HG03521 (cell line): ENCODE measurements at regions not wholly inside any gene's neighbourhood (a gene's known extent, or its start where the extent isn't known, plus 50 kb on each side); places are given as distances from the start of the nearest gene placed in this dataset.

ENCODE experiments used
- ATAC-seq: cut with Tn5 transposase; IDR thresholded peaks from one replicate; pipeline ENCODE4 v1.9.1; 2021; ENCODE audit warnings: mild to moderate bottlenecking, moderate library complexity; ENCODE audit not compliant: unreplicated experiment

DNA sequence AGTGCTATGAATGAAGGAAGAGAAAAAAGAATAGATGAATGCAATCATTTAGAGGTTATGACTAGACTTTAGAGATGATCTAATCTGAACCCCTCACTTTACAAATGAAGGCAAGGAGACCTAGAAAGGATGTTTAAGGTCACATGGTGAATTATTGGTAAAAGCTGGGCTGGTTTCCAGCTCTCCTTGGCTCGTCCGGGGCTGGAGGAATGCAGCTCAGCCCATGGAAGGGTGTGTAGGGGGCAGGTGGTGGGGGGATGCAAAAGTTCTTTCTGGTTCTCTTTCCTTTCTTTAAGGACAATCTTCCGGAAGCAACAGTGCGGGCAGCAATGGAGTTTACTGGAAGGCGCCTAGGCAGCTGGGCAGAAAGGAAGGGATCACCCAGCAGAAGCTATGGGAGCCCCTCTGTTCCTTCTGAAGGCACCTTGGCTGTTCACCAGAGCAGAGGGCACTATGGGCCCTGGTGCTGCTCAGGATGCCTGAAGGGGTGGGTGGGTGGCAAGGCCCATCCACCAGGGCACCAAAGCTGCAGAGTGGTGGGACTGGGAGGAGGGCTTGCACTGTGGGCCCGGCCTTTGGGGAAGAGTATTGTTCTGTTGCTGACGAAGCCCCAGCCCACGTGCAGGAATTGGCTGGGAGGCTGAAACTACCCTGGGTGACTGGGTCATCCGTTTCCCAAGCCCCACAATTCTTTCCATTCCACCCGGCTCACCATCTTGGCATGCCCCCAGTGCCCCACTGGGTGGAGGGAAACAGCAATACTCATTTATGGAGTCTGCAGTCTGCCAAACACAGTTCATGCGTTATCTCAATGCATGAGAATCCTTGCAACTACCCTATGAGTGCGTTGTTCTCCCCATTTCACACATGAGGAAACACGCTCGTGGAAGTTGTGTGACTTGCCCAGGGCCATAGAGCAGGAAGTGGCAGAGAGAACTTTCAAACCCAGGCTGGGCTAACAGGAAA lies 78.2 kb downstream of the IRF2BPL start:
- ATAC-seq = no peak

- ATAC-seq = no peak
Measured at GRCh38 chr14:76948976-76949375, 79.5 kb downstream of the IRF2BPL start.

DNA sequence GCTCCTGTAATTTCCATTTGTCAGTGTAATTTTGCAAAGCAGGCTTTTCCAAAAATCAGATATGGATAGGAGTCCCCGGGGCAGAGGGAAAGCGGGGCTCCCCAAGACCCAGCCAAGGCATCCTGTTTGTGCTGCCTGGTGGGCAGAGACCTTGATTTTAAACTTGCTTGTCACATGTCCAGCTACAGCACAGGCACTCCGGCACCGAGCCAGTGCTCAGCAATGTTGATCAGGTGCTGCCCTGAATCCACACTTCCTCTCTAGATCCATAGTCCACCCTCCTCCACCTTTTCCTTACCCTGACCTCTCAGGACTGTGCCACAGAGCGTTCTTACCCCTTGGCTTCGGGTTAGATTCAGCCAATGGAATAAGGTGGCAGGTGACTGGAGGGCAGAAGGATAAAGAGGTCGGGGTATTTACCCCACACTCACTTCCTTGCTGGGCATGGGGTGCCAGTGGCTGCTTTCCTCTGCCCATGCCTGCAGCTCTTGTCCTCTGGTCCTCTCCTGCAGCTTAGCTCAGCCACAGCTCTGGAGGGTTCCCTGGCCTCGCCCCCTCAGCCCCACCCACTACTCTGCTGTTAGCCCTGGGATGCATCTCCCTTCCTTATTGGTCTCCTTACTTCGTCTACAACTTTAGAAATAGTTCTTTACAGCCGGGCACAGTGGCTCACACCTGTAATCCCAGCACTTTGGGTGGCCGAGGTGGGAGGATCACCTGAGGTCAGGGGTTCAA lies 80.1 kb downstream of the IRF2BPL start:
- ATAC-seq = no peak

- no peak for ATAC-seq
Measured at GRCh38 chr14:76947838-76948184, 80.7 kb downstream of the IRF2BPL start.

DNA sequence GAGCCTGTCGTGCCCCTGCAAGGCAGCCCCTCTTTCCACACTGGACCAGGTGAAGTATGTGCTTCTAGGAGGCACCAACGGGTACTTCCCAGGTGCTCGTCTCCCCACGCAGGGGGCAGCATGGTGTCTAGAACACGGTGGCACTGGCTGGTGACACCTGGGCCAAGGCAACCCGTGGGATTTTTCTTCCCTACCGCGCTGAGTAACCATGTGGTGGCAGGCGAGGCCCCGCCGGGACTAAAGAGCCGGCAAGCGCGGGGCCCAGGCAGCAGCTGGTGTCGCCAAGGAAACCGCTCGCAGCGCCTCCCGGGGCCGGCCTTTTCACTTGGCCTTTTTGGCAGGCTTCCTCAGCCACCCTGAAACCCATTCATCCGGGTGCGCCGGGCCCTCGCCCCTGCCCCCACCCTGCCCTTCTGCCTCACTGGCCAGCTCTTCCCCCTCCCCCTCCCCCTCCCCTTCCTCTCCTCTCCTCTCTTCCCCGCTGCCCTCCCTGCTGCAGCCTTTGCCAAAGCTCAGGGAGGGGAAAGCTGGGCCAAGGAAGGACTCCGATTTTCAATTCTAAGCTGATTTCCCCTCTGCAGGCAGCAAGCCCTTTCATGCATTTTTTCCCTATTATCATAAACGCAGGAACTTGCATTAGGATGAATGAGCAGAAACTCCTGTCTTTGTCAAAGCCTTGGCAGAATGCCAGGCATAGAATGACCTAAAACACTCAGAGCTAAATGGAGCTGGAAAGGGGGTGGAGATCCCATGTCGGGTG lies 81.2 kb downstream of the IRF2BPL start:
- ATAC-seq = peak; percentile 81

DNA sequence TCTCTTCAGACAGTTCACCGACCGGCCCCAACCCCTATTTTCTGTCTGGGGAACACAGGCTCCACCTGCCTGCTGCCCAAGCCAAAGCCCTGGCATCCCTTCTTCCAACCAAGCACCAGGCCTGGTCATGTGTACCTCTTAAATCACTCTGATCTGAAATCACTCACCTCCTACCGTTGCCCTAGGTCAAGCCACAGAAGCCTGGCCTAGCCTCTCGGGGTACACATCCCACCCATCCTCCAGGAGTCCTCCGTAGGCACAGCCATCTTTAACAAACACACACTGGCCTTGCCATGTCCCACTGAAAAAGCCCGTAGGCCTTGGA lies 81.8 kb downstream of the IRF2BPL start:
- no peak for ATAC-seq

DNA sequence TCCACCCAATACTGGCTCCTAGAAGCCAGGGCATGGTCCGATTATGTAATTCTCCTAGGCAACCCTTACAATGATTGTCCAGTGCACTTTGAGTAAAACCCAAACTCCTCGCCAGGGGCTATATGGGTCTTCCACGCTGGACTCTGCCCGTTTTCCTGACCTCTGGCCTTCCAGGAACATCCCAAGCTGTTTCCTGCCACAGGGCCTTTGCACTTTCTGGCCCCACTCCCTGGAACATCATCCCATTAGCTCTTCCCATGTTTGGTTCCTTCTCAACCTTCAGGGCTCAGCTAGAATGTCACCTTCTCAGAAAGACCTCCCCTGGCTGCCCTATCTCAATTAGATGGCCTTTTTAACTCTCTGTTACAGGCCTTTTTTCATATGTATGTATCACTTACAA lies 85.4 kb downstream of the IRF2BPL start:
- ATAC-seq = no peak

- ATAC-seq = no peak
Measured at GRCh38 chr14:76941946-76942805, 86.3 kb downstream of the IRF2BPL start.

- no peak for ATAC-seq
Measured at GRCh38 chr14:76941544-76941943, 87.0 kb downstream of the IRF2BPL start.

DNA sequence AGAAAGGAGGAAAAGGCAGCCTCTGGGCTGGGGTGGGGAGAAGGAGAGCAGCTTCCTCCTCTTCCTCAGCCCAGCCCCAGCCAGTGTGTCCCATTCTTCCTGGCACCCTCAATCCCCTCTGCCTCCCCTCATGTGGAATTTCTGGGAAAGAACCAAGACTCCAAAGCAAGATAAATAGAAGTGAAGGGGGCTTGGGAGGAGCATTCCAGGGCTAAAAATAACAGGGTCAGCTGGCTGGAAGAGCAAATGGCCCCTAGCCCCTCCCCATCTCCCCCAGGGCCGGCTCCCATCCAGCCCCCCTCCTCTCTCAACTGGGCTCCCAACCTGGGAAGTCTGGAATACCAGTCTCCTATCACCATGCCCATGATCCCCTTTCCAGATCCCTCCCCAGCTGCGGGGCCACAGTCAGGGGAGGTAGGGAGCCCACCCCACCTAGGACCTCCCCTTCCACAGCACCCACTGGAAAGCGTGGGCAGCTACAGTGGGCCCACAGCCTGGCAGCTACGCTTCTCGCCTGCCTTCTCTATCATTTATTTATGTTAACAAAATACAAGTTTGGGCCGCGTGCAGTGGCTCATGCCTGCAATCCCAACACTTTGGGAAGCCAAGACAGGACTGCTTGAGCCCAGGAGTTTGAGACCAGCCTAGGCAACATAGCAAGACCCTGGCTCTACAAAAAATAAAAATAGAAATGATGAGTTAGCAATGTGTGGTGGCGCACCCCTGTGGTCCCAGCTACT lies 88.3 kb downstream of the IRF2BPL start:
- no peak for ATAC-seq

DNA sequence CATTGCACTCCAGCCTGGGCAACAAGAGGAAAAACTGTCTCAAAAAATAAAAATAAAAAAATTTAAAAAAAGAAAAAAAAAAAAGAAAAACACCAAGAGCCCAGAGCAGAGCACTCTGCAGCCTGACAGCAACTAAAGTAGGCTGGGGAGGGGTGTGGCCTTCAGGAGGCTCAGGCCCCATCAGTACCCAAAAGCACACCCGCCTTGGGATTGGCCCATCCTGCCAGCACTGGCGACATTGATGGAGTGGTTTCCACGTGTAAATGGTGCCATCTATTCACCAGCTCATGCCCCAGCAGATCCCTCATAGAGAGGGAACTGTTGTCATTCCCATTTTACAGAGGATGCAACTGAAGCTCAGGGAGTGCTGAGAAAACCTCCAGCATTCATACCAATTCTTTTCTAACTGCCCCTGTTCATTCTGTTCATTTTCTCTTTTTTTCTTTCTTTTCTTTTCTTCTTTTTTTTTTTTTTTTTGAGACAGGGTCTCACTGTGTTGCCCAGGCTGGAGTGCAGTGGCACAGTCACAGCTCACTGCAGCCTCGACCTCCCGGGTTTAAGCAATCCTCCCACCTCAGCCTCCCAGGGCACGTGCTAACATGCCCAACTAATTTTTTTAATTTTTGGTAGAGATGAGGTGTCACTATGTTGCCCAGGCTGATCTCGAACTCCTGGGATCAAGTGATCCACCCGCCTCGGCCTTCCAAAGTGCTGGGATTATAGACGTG lies 89.3 kb downstream of the IRF2BPL start:
- no peak for ATAC-seq

DNA sequence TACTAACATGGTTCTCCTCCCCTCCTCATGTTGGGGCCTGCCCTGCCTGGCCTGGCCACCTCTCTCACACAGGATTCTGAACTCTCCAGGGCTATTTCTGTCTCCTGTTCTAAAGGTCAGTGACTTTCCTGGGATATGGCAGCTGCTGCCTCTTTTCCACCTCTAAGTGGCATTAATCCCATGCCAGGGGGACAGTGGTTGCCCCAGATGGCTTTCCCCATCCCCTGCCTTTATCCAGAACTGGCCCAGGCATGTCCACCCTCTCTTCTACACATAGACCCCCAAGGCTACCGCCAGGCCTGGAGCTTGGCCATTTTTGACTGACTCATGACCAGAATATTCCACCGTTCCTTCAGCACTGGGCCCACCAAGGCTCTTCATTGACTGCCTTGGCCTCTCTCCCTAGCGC lies 90.4 kb downstream of the IRF2BPL start:
- ATAC-seq = no peak

DNA sequence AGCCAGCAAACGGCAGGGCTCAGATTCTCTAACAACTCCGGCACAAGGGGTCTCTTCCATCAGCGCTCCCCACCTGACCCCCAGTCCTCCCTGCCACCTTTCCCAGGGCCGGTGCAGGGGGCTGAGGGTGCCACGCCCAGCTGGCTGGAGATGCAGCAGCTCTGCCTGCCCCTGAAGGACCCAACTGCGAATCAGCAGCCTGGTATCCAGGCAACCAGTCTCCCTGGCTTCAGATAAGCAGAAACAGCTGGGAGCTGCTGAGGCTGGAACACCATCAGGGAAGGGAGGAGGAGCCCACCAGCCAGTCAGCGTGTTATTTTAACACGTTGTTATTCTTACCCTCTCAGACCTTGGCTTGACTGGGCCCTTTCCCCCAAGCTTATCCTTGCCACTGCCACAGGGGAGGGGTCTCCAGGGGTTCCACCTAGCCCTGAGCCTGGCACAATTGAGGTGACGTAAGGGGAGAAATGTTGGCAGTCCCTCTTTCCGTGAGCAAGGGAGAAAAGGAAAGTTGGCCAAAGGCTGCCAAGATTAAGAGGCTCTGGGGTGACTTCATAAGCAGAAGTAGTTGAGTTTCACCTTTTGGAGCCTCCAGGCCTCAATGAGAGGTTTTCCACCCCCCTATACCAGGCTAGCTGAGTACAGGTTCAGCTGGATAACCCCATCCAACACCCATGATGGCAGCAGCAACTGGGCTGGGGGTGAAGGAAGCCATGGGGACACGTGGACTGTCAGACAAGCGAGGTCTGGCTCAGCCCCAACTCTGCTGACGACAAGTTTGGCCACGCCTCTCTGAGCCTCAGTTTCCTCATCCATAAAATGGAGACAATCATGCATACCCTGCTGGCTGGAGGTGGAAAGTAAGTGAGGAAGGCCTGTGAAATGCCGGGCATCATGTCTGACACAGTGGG lies 91.1 kb downstream of the IRF2BPL start:
- no peak for ATAC-seq

DNA sequence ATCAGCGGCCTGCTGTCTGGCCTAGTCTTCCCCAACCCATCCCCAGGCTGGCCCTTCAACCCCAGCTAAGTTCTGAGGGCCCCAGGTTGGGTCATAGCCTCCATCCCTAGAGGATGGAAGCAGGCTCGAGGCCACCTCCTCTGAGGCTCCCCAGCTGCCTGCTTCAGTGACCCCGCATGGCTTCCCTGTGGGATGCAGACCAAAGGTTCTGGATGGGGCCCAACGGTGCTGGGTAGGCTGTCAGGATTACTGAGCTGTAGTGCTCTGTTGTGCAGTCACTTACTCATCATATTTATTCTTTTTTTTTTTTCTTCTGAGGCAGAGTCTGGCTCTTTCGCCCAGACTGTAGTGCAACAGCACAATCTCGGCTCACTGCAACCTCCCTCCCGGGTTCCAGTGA lies 92.0 kb downstream of the IRF2BPL start:
- no peak for ATAC-seq

GRCh38 chr14:76933515-76933914 lies 95.0 kb downstream of the IRF2BPL start:
- no peak for ATAC-seq

GRCh38 chr14:76931631-76932402 lies 96.7 kb downstream of the IRF2BPL start:
- no peak for ATAC-seq

DNA sequence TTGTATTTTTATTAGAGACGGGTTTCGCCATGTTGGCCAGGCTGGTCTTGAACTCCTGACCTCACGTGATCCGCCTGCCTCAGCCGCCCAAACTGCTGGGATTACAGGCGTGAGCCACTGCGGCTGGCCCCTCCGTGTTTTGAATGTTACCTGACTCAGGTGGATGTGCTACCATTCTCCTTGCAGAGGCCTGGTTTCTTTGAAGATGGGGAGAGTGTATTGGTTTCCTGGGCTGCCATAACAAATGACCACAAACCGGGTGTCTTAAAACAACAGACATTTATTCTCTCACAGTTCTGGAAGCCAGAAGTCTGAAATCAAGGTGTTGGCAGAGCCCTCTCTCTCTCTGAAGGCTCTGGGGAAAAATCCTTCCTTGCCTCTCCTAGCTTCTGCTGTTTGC lies 98.0 kb downstream of the IRF2BPL start:
- ATAC-seq = no peak

DNA sequence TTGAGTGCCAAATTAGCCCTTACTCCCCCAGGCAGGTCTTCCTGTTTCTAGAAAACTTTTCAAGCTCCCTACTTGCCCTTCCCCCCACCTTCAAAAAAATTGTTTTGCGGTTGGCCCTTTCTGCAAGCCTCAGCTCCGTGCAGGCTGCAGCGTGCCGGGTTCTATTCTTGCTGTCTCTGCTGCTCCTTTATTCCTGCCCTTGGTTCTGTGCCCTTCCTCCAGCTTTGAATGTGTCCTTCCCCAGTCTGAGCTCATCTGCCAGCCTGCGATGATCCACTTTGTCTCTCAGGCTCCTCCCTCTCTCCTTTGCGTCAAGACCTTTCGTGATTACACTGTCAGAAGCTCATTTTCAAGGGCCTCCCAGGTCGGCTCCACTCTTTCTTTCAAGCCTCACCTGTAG lies 98.6 kb downstream of the IRF2BPL start:
- ATAC-seq = no peak
